ENCODE measurements at regions not wholly inside any gene's neighbourhood (a gene's known extent, or its start where the extent isn't known, plus 50 kb on each side); places are given as distances from the start of the nearest gene placed in this dataset.

DNA sequence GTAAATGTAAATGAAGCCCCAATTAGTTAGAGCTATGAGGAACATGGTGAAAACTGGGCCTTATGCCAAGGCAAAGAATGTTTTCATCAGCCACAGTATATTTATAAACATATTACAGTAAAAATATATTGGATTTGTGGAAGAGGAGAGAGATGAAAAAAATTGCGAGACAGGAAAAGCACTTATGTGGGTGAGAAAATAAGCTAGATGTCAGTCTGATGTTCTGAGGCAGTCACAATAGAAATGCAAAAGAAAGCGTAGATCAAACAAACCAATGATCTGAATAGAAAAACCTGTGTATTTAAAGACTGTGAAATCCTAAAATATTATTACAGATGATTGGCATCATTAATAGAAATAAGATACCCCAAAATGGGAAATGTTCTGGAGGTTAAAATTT, 1332.5 kb downstream of the SLITRK5 start:
- TF ChIP-seq, protein P1, sequence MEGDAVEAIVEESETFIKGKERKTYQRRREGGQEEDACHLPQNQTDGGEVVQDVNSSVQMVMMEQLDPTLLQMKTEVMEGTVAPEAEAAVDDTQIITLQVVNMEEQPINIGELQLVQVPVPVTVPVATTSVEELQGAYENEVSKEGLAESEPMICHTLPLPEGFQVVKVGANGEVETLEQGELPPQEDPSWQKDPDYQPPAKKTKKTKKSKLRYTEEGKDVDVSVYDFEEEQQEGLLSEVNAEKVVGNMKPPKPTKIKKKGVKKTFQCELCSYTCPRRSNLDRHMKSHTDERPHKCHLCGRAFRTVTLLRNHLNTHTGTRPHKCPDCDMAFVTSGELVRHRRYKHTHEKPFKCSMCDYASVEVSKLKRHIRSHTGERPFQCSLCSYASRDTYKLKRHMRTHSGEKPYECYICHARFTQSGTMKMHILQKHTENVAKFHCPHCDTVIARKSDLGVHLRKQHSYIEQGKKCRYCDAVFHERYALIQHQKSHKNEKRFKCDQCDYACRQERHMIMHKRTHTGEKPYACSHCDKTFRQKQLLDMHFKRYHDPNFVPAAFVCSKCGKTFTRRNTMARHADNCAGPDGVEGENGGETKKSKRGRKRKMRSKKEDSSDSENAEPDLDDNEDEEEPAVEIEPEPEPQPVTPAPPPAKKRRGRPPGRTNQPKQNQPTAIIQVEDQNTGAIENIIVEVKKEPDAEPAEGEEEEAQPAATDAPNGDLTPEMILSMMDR (IDR thresholded peaks at IDR 0.05): no peak
- no peak for TF ChIP-seq EZH2 (IDR thresholded peaks at IDR 0.05)
- no peak for TF ChIP-seq EZH2phosphoT487 (IDR thresholded peaks at IDR 0.05)

Measured in neural progenitor cell (in vitro differentiated cells).